HuH-7 (cell line): ENCODE measurements at regions not wholly inside any gene's neighbourhood (a gene's known extent, or its start where the extent isn't known, plus 50 kb on each side); places are given as distances from the start of the nearest gene placed in this dataset.

Experiments
- DNase-seq: peaks from one replicate; pipeline ENCODE4 v3.0.0; 2011; ENCODE audit warnings: low spot score

GRCh38 chr4:15232366-15233263 lies 195.2 kb upstream of the C1QTNF7 start:
- DNase-seq = no peak

- DNase-seq = no peak
These were observed 194.6 kb upstream of the C1QTNF7 start for GRCh38 chr4:15233264-15233597.

- no peak for DNase-seq
These were observed 194.2 kb upstream of the C1QTNF7 start for GRCh38 chr4:15233626-15234025.

- DNase-seq = no peak
These were observed 193.5 kb upstream of the C1QTNF7 start for GRCh38 chr4:15234116-15234855.

GRCh38 chr4:15234856-15235126 lies 193.0 kb upstream of the C1QTNF7 start:
- DNase-seq = no peak

- DNase-seq = no peak
These were observed 192.7 kb upstream of the C1QTNF7 start for GRCh38 chr4:15235135-15235534.

- DNase-seq = no peak
These were observed 190.1 kb upstream of the C1QTNF7 start for GRCh38 chr4:15237648-15238230.

DNA sequence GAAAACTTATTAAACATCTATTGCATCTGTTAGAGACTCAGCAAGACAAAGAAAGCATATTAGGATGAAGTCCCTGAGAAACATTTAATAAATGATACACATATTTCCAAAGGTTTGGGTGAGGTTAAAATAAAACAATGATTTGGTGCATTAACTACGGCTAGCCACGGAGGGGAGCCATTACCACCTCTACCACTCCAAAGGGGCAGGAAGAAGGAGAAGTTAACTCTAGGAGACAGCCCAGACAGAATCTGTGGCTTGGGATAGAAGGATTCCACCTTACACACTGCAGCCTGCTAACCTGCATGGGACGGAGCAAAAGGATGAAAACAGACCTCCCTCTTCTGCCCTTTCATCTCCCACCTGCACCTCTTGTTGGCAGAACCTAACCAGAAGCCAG lies 189.1 kb upstream of the C1QTNF7 start:
- peak; percentile 43 for DNase-seq

DNA sequence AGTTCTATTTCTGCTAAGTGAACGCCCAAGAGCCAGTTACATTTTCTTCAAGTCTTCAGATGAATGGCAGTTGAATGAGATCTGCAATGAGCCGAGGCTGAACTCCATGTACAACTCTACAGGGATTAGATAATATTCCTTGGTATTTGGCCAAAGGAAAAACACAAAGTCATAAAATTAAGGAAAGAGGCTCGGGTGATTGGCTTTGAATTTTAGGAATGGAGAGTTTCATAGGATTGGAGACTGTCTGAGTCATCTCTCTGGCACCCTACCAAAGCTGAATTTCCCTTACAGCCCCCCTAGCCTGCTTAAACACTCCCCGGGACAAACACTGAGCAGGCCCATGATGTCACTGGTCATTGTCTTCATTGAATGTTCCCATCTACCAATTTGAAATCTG lies 188.0 kb upstream of the C1QTNF7 start:
- no peak for DNase-seq

GRCh38 chr4:15240764-15241163 lies 187.1 kb upstream of the C1QTNF7 start:
- DNase-seq = no peak

DNA sequence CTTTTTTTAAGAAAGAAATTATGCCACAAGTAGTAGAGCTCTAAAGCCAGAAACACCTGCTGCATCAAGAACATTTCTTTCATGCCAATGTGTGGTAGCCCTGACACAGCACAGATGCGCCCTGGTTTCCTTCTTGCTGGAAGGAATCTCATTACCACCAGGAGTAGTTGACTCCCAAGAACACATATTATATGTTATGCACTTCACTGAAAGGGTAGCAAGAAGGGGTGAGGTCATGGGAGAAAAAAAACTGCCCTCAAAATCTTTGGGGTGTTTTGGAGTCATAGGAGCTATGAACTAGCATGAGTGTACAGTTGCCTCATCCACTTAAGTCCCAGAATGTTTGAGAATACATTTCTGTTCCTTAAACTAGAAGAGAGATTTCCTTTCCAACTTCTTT lies 185.8 kb upstream of the C1QTNF7 start:
- no peak for DNase-seq

DNA sequence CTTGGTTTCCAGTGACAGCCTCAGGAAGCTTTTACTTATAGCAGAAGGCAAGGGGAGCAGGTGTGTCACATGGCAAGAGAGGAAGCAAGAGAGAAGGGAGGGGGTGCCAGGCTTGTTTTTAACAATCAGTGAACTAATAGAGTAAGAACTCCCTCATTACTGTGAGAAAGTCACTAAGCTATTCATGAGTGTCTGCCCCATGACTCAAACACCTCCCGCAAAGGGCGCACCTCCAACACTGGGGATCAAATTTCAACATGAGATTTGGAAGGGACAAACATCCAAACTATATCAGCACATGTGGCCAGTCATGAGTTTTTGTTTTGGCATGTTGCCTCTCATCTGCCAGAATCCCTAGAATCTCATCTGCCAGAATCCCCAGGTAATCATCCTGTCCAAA lies 183.5 kb upstream of the C1QTNF7 start:
- DNase-seq = no peak

GRCh38 chr4:15245006-15245530 lies 182.8 kb upstream of the C1QTNF7 start:
- no peak for DNase-seq

DNA sequence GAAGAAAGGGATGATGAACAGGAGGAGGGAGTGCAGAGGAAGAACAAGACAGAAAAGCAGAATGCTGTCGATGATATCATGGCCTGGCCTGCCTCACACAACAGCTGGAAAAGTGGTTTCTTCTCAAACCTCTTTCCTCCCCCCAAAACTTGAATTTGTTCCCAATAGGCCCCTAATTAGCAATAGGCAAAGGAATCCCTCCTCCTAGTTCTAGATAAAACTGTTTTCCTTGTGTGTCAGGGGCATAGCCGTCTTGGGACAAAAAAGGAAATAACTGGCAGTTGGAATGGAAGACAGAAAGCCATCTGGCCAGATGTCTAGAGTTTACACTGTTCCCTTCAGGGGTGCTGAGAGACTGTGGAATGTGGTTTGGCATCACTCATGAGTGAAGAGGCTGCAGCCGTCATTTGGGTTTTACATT lies 177.8 kb upstream of the C1QTNF7 start:
- DNase-seq = no peak

- no peak for DNase-seq
These were observed 174.5 kb upstream of the C1QTNF7 start for GRCh38 chr4:15253349-15253748.

GRCh38 chr4:15254236-15254880 lies 173.5 kb upstream of the C1QTNF7 start:
- no peak for DNase-seq

DNA sequence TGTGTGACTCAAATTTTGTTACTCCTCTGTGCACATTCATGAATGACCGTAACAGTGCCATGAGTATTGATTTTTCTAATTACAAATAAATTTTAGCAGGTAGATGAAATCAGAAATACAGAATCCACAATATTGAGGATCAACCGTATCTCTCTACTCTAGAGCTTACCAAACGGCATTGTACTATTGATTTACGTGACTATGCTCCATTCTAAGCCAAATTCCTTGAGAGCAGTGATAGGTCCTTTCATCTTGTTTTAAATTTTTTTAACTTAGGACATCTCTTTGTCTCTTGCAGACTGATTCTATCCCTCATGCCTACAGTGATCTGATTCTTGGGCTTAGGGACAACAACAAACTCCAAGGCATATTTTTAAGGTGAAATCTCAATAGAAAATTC lies 172.3 kb upstream of the C1QTNF7 start:
- no peak for DNase-seq

- no peak for DNase-seq
These were observed 167.1 kb upstream of the C1QTNF7 start for GRCh38 chr4:15260758-15261157.

DNA sequence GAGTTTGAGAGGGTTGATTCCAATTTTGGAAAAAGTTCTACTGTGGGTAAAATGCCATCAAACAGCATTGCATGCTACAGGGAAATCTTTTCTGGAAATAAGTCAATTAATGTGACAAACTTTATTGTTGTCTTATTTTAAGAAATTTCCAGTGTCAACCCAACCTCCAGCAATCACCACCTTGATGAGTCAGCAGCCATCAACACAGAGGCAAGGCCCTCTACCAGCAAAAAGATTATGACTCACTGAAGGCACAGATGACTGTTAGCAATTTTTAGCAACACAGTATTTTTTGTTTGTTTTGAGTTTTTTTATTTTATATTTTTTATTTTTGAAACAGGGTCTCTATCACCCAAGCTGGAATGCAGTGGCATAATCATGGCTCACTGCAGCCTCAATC lies 165.4 kb upstream of the C1QTNF7 start:
- no peak for DNase-seq

DNA sequence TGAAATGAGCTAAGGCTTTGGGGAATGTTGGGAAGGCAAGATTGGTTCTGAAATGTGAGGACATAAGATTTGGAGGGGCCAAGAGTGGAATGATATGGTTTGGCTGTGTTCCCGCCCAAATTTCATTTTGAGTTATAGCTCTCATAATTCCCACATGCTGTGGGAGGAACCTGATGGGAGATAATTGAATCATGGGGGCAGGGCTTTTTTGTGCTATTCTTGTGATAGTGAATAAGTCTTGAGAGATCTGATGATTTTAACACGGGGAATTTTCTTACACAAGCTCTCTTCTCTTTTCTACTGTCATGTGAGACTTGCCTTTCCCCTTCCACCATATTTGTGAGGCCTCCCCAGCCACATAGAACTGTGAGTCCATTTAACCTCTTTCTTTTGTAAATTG lies 157.6 kb upstream of the C1QTNF7 start:
- DNase-seq = no peak

DNA sequence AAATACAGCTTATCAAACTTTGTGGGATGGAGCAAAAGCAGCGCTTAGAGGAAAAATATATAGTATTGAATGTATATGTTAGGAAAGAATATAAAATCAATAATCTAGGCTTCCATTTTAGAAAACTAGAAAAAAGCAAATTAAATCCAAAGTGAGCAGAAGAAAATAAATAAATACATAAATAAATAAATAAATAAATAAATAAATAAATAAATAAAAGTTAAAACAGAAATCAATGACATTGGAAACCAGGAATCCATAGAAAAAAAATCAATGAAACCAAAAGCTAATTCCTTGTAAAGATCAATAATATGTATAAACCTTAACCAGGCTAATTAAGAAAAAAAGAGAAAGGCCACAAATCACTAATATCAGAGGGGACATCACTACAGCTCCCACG lies 141.8 kb upstream of the C1QTNF7 start:
- DNase-seq = no peak

DNA sequence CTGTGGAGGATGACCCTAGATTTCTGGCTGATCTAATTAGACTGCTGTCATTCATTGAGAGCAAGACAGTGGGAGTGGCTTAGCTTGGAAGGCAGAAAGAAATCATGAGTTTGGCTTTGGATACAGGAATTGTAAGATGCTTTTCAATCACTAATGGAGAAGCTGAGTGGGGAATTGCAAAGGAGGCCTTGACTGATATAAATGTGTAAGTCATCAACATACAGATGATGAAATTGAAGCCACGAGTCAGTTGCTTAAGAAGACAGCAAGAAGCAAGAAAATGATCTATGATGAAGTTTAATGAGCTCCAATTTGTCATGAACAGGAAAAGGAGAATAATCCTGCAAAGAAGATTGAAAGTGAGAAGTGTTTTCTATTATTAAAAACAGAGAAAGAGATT lies 136.7 kb upstream of the C1QTNF7 start:
- DNase-seq = no peak

GRCh38 chr4:15293711-15294110 lies 134.1 kb upstream of the C1QTNF7 start:
- DNase-seq = no peak
